GM13977 (cell line): ENCODE measurements at regions not wholly inside any gene's neighbourhood (a gene's known extent, or its start where the extent isn't known, plus 50 kb on each side); places are given as distances from the start of the nearest gene placed in this dataset.

Source experiments
- DNase-seq: peaks from one replicate; pipeline ENCODE4 v3.0.0; 2012; ENCODE audit warnings: low spot score
- in situ Hi-C: fragments of 300-500 bp; cut with MboI; formaldehyde crosslinking; loops from one replicate; pipeline ENCODE4 v1.12.0; 2022; ENCODE audit warnings: low sequenced_read_pairs, low pct_unique_long_range_greater_than_20kb, mixed read lengths, inconsistent platforms; ENCODE audit not compliant: unreplicated experiment
- TF ChIP-seq, protein P1 (sequence below): IDR thresholded peaks from 2 replicates; pipeline ENCODE4 v1.5.1; 2012; ENCODE audit warnings: mild to moderate bottlenecking, control low read depth; ENCODE audit not compliant: insufficient read depth; ENCODE audit errors: extremely low read depth, missing control alignments

GRCh38 chr2:41152318-41152717 lies 700.4 kb upstream of the SLC8A1 start:
- TF ChIP-seq, protein P1, sequence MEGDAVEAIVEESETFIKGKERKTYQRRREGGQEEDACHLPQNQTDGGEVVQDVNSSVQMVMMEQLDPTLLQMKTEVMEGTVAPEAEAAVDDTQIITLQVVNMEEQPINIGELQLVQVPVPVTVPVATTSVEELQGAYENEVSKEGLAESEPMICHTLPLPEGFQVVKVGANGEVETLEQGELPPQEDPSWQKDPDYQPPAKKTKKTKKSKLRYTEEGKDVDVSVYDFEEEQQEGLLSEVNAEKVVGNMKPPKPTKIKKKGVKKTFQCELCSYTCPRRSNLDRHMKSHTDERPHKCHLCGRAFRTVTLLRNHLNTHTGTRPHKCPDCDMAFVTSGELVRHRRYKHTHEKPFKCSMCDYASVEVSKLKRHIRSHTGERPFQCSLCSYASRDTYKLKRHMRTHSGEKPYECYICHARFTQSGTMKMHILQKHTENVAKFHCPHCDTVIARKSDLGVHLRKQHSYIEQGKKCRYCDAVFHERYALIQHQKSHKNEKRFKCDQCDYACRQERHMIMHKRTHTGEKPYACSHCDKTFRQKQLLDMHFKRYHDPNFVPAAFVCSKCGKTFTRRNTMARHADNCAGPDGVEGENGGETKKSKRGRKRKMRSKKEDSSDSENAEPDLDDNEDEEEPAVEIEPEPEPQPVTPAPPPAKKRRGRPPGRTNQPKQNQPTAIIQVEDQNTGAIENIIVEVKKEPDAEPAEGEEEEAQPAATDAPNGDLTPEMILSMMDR: no peak
- no peak for DNase-seq

DNA sequence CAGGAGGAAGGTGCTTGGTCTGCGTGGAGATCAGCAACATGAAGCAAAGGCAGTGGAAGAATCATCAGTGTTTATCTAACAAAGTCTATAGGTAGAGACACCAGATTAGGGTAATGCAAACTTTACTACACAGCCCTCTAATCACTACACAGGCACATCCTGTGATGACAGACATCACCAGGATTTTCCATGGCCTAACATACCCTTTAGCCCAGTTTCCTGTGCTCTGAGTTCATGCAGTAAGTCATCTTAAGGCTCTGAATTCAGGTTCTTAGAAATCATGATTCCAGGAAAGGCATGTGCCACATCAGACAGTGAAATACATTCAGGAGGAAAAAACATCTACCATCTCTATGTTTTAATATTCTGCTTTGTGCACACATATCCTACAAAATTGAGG lies 708.5 kb upstream of the SLC8A1 start:
- no peak for DNase-seq
- TF ChIP-seq, protein P1: no peak
- in situ Hi-C loops: no loop called here

More at GRCh38 chr2:41152318-41152717, 700.4 kb upstream of the SLC8A1 start:
- in situ Hi-C loops: no loop called here

- DNase-seq: no peak
- TF ChIP-seq, protein P1: no peak
- in situ Hi-C loops: no loop called here
Observed at GRCh38 chr2:41167014-41167413, 715.1 kb upstream of the SLC8A1 start.

- TF ChIP-seq, protein P1: no peak
Observed at GRCh38 chr2:41169744-41170143, 717.9 kb upstream of the SLC8A1 start.

DNA sequence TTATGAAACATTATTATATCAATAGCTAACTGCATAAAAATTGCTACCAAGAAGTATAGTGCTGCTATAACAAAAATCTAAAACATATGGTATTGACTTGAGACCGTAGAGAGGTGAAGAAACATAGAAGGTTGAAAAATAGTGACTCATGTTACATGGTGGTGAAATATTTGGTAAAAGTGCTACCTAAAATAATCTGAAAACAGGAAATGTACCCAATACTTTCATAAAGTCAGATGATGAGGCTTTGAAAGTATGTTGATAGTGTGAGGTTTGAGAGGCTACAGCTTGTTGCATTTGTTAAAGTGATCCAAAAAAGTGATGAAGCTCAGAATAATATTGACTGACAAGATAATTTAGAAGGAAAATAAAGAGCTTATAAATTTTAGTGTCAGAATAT lies 718.7 kb upstream of the SLC8A1 start:
- no peak for DNase-seq
- in situ Hi-C loops: no loop called here
- TF ChIP-seq, protein P1: no peak

More at GRCh38 chr2:41169744-41170143, 717.9 kb upstream of the SLC8A1 start:
- in situ Hi-C loops: no loop called here
- no peak for DNase-seq

DNA sequence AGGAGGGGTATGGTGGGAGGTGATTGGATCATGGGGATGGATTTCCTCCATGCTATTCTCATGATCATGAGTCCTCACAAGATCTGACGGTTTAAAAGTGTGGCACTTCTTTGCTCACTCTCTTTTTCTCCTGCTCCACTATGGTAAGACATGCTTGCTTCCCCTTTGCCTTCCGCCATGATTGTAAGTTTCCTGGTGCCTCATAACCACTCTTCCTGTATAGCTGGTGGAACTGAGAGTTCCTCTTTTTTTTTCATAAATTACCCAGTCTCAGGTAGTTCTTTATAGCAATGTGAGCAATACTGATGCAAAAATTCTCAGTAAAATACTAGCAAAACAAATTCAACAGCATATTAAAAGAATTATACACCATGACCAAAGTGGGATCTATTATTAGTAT lies 728.5 kb upstream of the SLC8A1 start:
- no peak for DNase-seq
- in situ Hi-C loops: no loop called here
- TF ChIP-seq, protein P1: no peak

DNA sequence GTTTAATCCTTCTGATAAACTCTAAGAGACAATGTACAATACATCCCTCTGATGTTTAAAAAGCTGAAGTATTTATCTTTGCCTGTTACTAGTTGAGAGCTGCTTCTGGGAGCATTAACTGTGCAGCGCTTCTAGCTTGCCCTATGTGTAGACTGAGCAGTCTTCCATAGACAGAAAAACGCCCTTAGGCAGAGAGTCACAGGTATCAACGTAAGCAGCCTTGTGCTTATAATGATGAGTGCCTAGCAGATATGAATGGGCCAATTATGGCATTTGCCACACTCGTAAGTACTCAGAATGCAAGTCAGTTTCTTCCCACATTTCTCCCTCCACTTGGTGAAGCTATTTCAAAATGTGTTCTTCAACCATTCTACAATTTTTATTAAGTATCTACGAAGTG lies 731.1 kb upstream of the SLC8A1 start:
- in situ Hi-C loops: no loop called here
- no peak for DNase-seq

More for the DNA sequence above, 731.1 kb upstream of the SLC8A1 start:
- TF ChIP-seq, protein P1: no peak
